ENCODE measurements at regions not wholly inside any gene's neighbourhood (a gene's known extent, or its start where the extent isn't known, plus 50 kb on each side); places are given as distances from the start of the nearest gene placed in this dataset.

- TF ChIP-seq POLR2A (IDR thresholded peaks at IDR 0.05) (no peak), EP300 (IDR thresholded peaks at IDR 0.05) (no peak)
- TF ChIP-seq, protein P1, sequence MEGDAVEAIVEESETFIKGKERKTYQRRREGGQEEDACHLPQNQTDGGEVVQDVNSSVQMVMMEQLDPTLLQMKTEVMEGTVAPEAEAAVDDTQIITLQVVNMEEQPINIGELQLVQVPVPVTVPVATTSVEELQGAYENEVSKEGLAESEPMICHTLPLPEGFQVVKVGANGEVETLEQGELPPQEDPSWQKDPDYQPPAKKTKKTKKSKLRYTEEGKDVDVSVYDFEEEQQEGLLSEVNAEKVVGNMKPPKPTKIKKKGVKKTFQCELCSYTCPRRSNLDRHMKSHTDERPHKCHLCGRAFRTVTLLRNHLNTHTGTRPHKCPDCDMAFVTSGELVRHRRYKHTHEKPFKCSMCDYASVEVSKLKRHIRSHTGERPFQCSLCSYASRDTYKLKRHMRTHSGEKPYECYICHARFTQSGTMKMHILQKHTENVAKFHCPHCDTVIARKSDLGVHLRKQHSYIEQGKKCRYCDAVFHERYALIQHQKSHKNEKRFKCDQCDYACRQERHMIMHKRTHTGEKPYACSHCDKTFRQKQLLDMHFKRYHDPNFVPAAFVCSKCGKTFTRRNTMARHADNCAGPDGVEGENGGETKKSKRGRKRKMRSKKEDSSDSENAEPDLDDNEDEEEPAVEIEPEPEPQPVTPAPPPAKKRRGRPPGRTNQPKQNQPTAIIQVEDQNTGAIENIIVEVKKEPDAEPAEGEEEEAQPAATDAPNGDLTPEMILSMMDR (IDR thresholded peaks at IDR 0.05): no peak
Observed at GRCh38 chr7:19508821-19509220, 200.0 kb downstream of the POLR1F start.
